ENCODE measurements at regions not wholly inside any gene's neighbourhood (a gene's known extent, or its start where the extent isn't known, plus 50 kb on each side); places are given as distances from the start of the nearest gene placed in this dataset.

DNA sequence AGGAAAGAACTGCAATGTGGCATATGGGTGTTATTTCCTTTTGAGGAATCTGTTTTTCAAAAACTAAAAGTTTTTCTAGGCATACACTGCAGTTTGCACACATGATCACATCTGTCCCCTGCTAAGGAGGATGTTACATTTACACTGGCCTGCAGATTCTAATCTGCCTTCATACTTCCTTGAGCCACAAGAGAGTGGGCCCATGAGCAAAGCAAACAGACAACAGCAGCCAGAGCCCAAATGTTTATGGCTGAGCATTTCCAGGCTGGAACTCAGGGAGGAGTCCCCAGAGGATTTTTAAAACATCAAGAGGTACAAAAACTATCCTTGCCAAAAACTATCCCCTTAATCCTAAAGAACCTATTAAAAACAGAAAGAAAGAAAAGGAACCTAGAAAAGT lies 117.2 kb upstream of the MTNR1B start:
- TF ChIP-seq EZH2 (IDR thresholded peaks at IDR 0.05; ENCODE audit: borderline replicate concordance, low read length): no peak
- TF ChIP-seq, protein P1, sequence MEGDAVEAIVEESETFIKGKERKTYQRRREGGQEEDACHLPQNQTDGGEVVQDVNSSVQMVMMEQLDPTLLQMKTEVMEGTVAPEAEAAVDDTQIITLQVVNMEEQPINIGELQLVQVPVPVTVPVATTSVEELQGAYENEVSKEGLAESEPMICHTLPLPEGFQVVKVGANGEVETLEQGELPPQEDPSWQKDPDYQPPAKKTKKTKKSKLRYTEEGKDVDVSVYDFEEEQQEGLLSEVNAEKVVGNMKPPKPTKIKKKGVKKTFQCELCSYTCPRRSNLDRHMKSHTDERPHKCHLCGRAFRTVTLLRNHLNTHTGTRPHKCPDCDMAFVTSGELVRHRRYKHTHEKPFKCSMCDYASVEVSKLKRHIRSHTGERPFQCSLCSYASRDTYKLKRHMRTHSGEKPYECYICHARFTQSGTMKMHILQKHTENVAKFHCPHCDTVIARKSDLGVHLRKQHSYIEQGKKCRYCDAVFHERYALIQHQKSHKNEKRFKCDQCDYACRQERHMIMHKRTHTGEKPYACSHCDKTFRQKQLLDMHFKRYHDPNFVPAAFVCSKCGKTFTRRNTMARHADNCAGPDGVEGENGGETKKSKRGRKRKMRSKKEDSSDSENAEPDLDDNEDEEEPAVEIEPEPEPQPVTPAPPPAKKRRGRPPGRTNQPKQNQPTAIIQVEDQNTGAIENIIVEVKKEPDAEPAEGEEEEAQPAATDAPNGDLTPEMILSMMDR (conservative IDR thresholded peaks at IDR 0.05 in 1 of 2, IDR thresholded peaks at IDR 0.05 in 1 of 2; ENCODE audit: extremely low read depth in 1 of 2, insufficient read depth in 1 of 2, low read depth in 1 of 2, low read length in 2 of 2): no peak
